ENCODE measurements at regions not wholly inside any gene's neighbourhood (a gene's known extent, or its start where the extent isn't known, plus 50 kb on each side); places are given as distances from the start of the nearest gene placed in this dataset.

- in situ Hi-C loops (cut with MboI; ENCODE audit: low sequenced_read_pairs in 4 of 4): no loop called here
- DNase-seq: no peak
- H3K27me3 ChIP-seq: no peaks in the 10 kb centered on the region
These were observed 99.2 kb upstream of the B3GAT1 start for GRCh38 chr11:134511255-134511654.

DNA sequence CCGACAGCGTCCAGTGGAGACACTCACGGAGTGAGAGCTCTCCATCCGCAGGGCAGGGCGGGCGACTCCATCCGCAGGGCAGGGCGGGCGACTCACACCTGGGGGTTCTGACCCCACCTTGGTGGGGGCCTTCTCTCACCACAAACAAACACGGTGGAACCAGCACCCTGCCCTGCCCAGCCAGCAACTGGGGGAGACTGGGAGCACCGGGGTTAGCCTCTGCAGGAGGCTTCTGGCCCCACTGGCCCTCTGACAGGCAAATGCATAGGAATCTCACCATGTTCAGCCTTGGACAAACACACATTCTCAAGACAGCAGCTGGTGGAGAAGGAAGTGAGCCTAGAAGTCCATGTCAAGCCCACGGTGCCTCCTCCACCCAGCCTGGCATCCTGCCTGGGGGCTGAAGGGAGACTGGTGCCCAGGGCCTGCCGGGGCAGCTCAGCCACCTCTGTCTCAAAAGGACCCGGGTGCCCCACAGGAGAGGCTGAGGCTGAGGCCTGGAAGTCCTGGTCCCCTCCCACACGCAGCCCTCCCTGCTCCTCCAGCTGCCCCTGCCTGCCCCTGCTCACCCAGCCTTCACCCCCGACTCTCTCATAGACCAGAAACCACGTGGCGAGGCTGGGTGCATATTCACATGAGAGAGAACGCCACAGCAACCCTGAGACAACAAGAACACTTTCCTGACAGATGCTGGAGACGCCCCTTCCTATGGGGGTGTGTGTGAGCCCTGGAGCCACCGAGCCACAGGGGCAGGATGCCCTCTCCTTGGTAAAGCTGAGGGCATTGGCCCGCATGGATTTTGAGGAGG is 98.4 kb upstream of the B3GAT1 start:
- Histone ChIP-seq H3K36me3 (no peaks in the 10 kb centered on the region), H3K27ac (no peak overlapping the region), H3K4me3 (no peak overlapping the region), H3K9me3 (no peaks in the 10 kb centered on the region), H3K4me1 (no peaks in the 10 kb centered on the region), H3K27me3 (no peaks in the 10 kb centered on the region)
- intact Hi-C loops (cut with DNase I; ENCODE audit: low total_unique reads): no loop called here
- in situ Hi-C loops (cut with MboI; ENCODE audit: low sequenced_read_pairs in 4 of 4): no loop called here
- no peak for TF ChIP-seq POLR2A (IDR thresholded peaks at IDR 0.05)
- no peak for TF ChIP-seq CTCF (IDR thresholded peaks at IDR 0.05 in 4 of 5, conservative IDR thresholded peaks at IDR 0.05 in 1 of 5)
- ATAC-seq (no peak), DNase-seq (no peak)

More at GRCh38 chr11:134511255-134511654, 99.2 kb upstream of the B3GAT1 start:
- H3K4me3 ChIP-seq: no peak overlapping the region
- H3K9me3 ChIP-seq: no peaks in the 10 kb centered on the region
- no peak for ATAC-seq
- H3K36me3 ChIP-seq: no peaks in the 10 kb centered on the region
- no peak overlapping the region for H3K27ac ChIP-seq
- intact Hi-C loops (cut with DNase I; ENCODE audit: low total_unique reads): no loop called here
- TF ChIP-seq CTCF (IDR thresholded peaks at IDR 0.05 in 4 of 5, conservative IDR thresholded peaks at IDR 0.05 in 1 of 5) (no peak), POLR2A (IDR thresholded peaks at IDR 0.05) (no peak)
- H3K4me1 ChIP-seq: no peaks in the 10 kb centered on the region

GRCh38 chr11:134509381-134510232 is 97.6 kb upstream of the B3GAT1 start:
- intact Hi-C loops (cut with DNase I; ENCODE audit: low total_unique reads): no loop called here
- DNase-seq (no peak), ATAC-seq (no peak)
- H3K27me3 ChIP-seq: no peaks in the 10 kb centered on the region
- H3K4me1 ChIP-seq: no peaks in the 10 kb centered on the region
- in situ Hi-C loops (cut with MboI; ENCODE audit: low sequenced_read_pairs in 4 of 4): no loop called here
- TF ChIP-seq CTCF (IDR thresholded peaks at IDR 0.05 in 4 of 5, conservative IDR thresholded peaks at IDR 0.05 in 1 of 5): no peak
- TF ChIP-seq POLR2A (IDR thresholded peaks at IDR 0.05): no peak
- H3K36me3 ChIP-seq: no peaks in the 10 kb centered on the region
- H3K4me3 ChIP-seq: no peak overlapping the region
- H3K9me3 ChIP-seq: no peaks in the 10 kb centered on the region
- no peak overlapping the region for H3K27ac ChIP-seq

- no peak for TF ChIP-seq CTCF (IDR thresholded peaks at IDR 0.05 in 4 of 5, conservative IDR thresholded peaks at IDR 0.05 in 1 of 5)
- no peak for TF ChIP-seq POLR2A (IDR thresholded peaks at IDR 0.05)
- Histone ChIP-seq H3K9me3 (no peaks in the 10 kb centered on the region), H3K27ac (no peak overlapping the region), H3K4me1 (no peaks in the 10 kb centered on the region), H3K36me3 (no peaks in the 10 kb centered on the region), H3K27me3 (no peaks in the 10 kb centered on the region), H3K4me3 (no peak overlapping the region)
- ATAC-seq (no peak), DNase-seq (no peak)
- intact Hi-C loops (cut with DNase I; ENCODE audit: low total_unique reads) (no loop called here), in situ Hi-C loops (cut with MboI; ENCODE audit: low sequenced_read_pairs in 4 of 4) (no loop called here)
These were observed 96.4 kb upstream of the B3GAT1 start for GRCh38 chr11:134508219-134508990.
